A549 (cell line): ENCODE measurements at regions not wholly inside any gene's neighbourhood (a gene's known extent, or its start where the extent isn't known, plus 50 kb on each side); places are given as distances from the start of the nearest gene placed in this dataset.

Experiments used
- ATAC-seq, 2 experiments: fragments of 200-7000 bp in 1 of 2; fragments of >200 bp in 1 of 2; cut with Nextera tagmentation in 1 of 2; cut with Tn5 transposase in 1 of 2; 3 replicates each; pipeline versions ENCODE4 v1.8.0 to v1.9.1; 2018 to 2020; ENCODE audit warnings: mild to moderate bottlenecking in 1 of 2, moderate library complexity in 1 of 2
- CTCF ChIA-PET: fragments of 300-600 bp; sonication (Branson Sonifier 250); formaldehyde crosslinking; extraction: SDS; loops from one replicate; lab custom pipeline; 2021; ENCODE audit warnings: antibody characterized with exemption, inconsistent platforms; lab: Yijun Ruan, JAX
- POLR2A ChIA-PET: fragments of 350-600 bp; formaldehyde crosslinking; extraction: SDS; loops from one replicate; lab custom pipeline; 2021; ENCODE audit warnings: antibody characterized with exemption, inconsistent platforms; lab: Yijun Ruan, JAX
- DNase-seq, 2 experiments: peaks; one replicate each; pipeline versions ENCODE4 v3.0.0 to v3.0.0-alpha.2; 2011 to 2016; ENCODE audit warnings: low read depth in 1 of 2, low spot score in 1 of 2
- FAIRE-seq: peaks from 2 replicates; lab custom pipeline; 2011; peaks lifted over from hg19 to GRCh38; lab: Jason Lieb, UNC
- H3K27ac ChIP-seq, 2 experiments: fragments of >200 bp; sonication (Bioruptor Twin); formaldehyde crosslinking; 3 replicates each; pipeline ENCODE4 v1.5.1; 2016 to 2017
- H3K4me1 ChIP-seq: fragments of >200 bp; sonication (Bioruptor Twin); formaldehyde crosslinking; 3 replicates; pipeline ENCODE4 v1.6.1; 2016
- H3K4me2 ChIP-seq: fragments of >200 bp; sonication (Bioruptor Twin); formaldehyde crosslinking; 3 replicates; pipeline ENCODE4 v1.6.1; 2016
- H3K4me3 ChIP-seq: fragments of >200 bp; sonication (Bioruptor Twin); formaldehyde crosslinking; 3 replicates; pipeline ENCODE4 v1.5.1; 2016
- H3K9me3 ChIP-seq: fragments of >200 bp; sonication (Bioruptor Twin); formaldehyde crosslinking; 3 replicates; pipeline ENCODE4 v1.6.1; 2016
- CBX2 ChIP-seq: fragments of 200-600 bp; sonication (generic); IDR thresholded peaks from 2 replicates; pipeline ENCODE4 v1.6.1; 2016; ENCODE audit warnings: low read depth, mild to moderate bottlenecking, borderline replicate concordance
- CBX8 ChIP-seq: fragments of 200-600 bp; sonication (generic); IDR thresholded peaks from 2 replicates; pipeline ENCODE4 v1.6.1; 2016
- CEBPB ChIP-seq, 2 experiments: fragments of >200 bp in 1 of 2; sonication (Bioruptor Twin) in 1 of 2; formaldehyde crosslinking in 1 of 2; IDR thresholded peaks; 2 replicates each; pipeline ENCODE4 v1.6.1; 2012 to 2016
- CHD4 ChIP-seq: fragments of 200-600 bp; sonication (generic); IDR thresholded peaks from 2 replicates; pipeline ENCODE4 v1.6.1; 2016; ENCODE audit warnings: antibody characterized with exemption, mild to moderate bottlenecking, borderline replicate concordance
- EP300 ChIP-seq, 2 experiments: fragments of >200 bp; sonication (Bioruptor Twin); formaldehyde crosslinking; IDR thresholded peaks; 2 replicates in 1 of 2; 3 replicates in 1 of 2; pipeline ENCODE4 v1.6.1; 2016 to 2017
- FOSL2 ChIP-seq, 2 experiments: fragments of 450-650 bp in 1 of 2; fragments of >200 bp in 1 of 2; sonication (Bioruptor Twin) in 1 of 2; formaldehyde crosslinking; IDR thresholded peaks; 2 replicates each; pipeline versions ENCODE4 v1.5.0 to v1.6.1; 2016 to 2020; ENCODE audit warnings: mild to moderate bottlenecking in 1 of 2, moderate library complexity in 1 of 2
- GATA3 ChIP-seq: IDR thresholded peaks from 2 replicates; pipeline ENCODE4 v1.6.1; 2012; ENCODE audit warnings: borderline replicate concordance
- HMGXB4 ChIP-seq: fragments of 250-450 bp; sonication (Bioruptor Pico); IDR thresholded peaks from 2 replicates; pipeline ENCODE4 v1.5.0; 2021; ENCODE audit warnings: mild to moderate bottlenecking, moderate library complexity, borderline replicate concordance
- HOXB13 ChIP-seq: fragments of 250-450 bp; sonication (Bioruptor Pico); IDR thresholded peaks from 2 replicates; pipeline ENCODE4 v1.5.0; 2020; ENCODE audit warnings: low read depth, mild to moderate bottlenecking, moderate library complexity
- HOXB5 ChIP-seq: fragments of 250-450 bp; sonication (Bioruptor Pico); IDR thresholded peaks from 2 replicates; pipeline ENCODE4 v1.5.0; 2020; ENCODE audit warnings: mild to moderate bottlenecking, moderate library complexity
- JUN ChIP-seq, 2 experiments: fragments of >200 bp; sonication (Bioruptor Twin); formaldehyde crosslinking; IDR thresholded peaks; 2 replicates in 1 of 2; 3 replicates in 1 of 2; pipeline ENCODE4 v1.6.1; 2016 to 2017
- JUNB ChIP-seq: fragments of >200 bp; sonication (Bioruptor Twin); formaldehyde crosslinking; IDR thresholded peaks from 2 replicates; pipeline ENCODE4 v1.6.1; 2016
- KDM5A ChIP-seq: fragments of 200-600 bp; sonication (generic); IDR thresholded peaks from 2 replicates; pipeline ENCODE4 v1.6.1; 2016; ENCODE audit warnings: antibody characterized with exemption, mild to moderate bottlenecking
- MAX ChIP-seq: IDR thresholded peaks from 2 replicates; pipeline ENCODE4 v1.6.1; 2012
- NR3C1 ChIP-seq: fragments of >200 bp; sonication (Bioruptor Twin); formaldehyde crosslinking; IDR thresholded peaks from 3 replicates; pipeline ENCODE4 v1.6.1; 2017
- PHF8 ChIP-seq: fragments of 200-600 bp; sonication (generic); IDR thresholded peaks from 2 replicates; pipeline ENCODE4 v1.6.1; 2016; ENCODE audit warnings: low read depth, mild to moderate bottlenecking, antibody characterized with exemption, moderate library complexity, borderline replicate concordance
- POLR2AphosphoS2 ChIP-seq: conservative IDR thresholded peaks from 2 replicates; pipeline ENCODE4 v1.6.1; 2012; ENCODE audit warnings: low read length, improper control_type of control experiment, inconsistent platforms
- RAD21 ChIP-seq, 2 experiments: fragments of >200 bp in 1 of 2; sonication (Bioruptor Twin) in 1 of 2; formaldehyde crosslinking in 1 of 2; IDR thresholded peaks in 1 of 2; conservative IDR thresholded peaks in 1 of 2; 2 replicates in 1 of 2; 3 replicates in 1 of 2; pipeline ENCODE4 v1.6.1; 2012 to 2018; ENCODE audit warnings: inconsistent platforms in 1 of 2
- RARB ChIP-seq: fragments of 250-450 bp; sonication (Bioruptor Pico); IDR thresholded peaks from 2 replicates; pipeline ENCODE4 v1.8.0; 2021; ENCODE audit warnings: mild to moderate bottlenecking, moderate library complexity
- RCOR1 ChIP-seq: fragments of 150-350 bp; IDR thresholded peaks from 2 replicates; pipeline ENCODE4 v1.6.1; 2014; ENCODE audit warnings: antibody characterized with exemption, low read length, low read depth
- RFX5 ChIP-seq: fragments of 450-650 bp; IDR thresholded peaks from 2 replicates; pipeline ENCODE4 v1.7.1; 2014; ENCODE audit warnings: antibody characterized with exemption, mild to moderate bottlenecking, moderate library complexity
- SMC3 ChIP-seq: fragments of >200 bp; sonication (Bioruptor Twin); formaldehyde crosslinking; IDR thresholded peaks from 3 replicates; pipeline ENCODE4 v1.6.1; 2018; ENCODE audit warnings: inconsistent platforms
- TP53 ChIP-seq: fragments of 250-450 bp; sonication (Bioruptor Pico); IDR thresholded peaks from 2 replicates; pipeline ENCODE4 v1.5.0; 2021; ENCODE audit warnings: mild to moderate bottlenecking, moderate library complexity
- ZC3H11A ChIP-seq: fragments of 450-650 bp; IDR thresholded peaks from 2 replicates; pipeline ENCODE4 v1.6.1; 2014; ENCODE audit warnings: antibody characterized with exemption, mild to moderate bottlenecking
- ZSCAN20 ChIP-seq: fragments of 250-450 bp; sonication (Bioruptor Pico); IDR thresholded peaks from 2 replicates; pipeline ENCODE4 v1.8.0; 2022; ENCODE audit warnings: mild to moderate bottlenecking, moderate library complexity
- WGBS: methylation state at CpG from one replicate; pipeline ENCODE4 v1.1.6; 2017; ENCODE audit errors: missing lambda C conversion rate; 5-methylcytosine and 5-hydroxymethylcytosine counted together
- TF ChIP-seq, protein P1 (sequence below): fragments of >200 bp; sonication (Bioruptor Twin); formaldehyde crosslinking; IDR thresholded peaks from 2 replicates; pipeline ENCODE4 v1.6.1; 2016
- TF ChIP-seq, protein P2 (sequence below): fragments of 450-650 bp; IDR thresholded peaks from 2 replicates; pipeline ENCODE4 v1.6.1; 2014; ENCODE audit warnings: antibody characterized with exemption

DNA sequence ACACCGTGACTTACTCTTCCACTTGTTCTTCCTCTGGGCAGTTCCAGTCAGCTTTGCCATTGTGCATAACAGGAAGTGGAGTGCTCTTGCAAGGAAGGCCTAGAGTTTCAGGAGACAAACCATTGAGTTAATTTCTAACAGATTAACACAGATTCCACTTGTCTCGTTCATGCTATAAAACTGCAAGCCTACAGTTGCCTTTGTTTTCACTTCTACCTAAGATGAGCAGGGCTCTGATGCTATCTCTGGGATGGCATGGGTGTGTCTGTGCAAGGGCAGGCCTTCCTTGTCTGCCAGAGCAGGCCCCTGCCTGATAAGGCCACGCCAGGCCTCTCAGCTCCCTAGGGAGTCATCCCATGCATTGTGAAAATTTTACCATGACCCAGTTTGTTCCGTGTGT is 67.7 kb upstream of the PGRMC2 start (continued):
- TF ChIP-seq RFX5: no peak

- peak overlapping the region; percentile 95 to 97 for H3K27ac ChIP-seq
- ChIA-PET CTCF (interaction anchor here (1.1 to 1.3 kb wide), 2 partner anchors 26 to 73 kb away, joined by 3 to 5 read pairs; no protein-coding TSS in a partner anchor), POLR2A (interaction anchor here (1.0 to 2.0 kb wide), 3 partner anchors 32 to 67 kb away, joined by 3 to 16 read pairs (median 15); partner anchors contain the start of gene PGRMC2)
- TF ChIP-seq RARB (no peak), RAD21 (conservative IDR thresholded peaks at IDR 0.05 in 1 of 2, IDR thresholded peaks at IDR 0.05 in 1 of 2) (peak in 1 of 2 experiments; percentile 42; a peak in 3 of 5 replicates), JUN (IDR thresholded peaks at IDR 0.05) (peak; percentile 52 to 78; a peak in 4 of 5 replicates), HOXB5 (peak; percentile 46; the same call in 1 of the 2 replicates), EP300 (IDR thresholded peaks at IDR 0.05) (peak; percentile 79 to 88; a peak in 4 of 5 replicates), CEBPB (IDR thresholded peaks at IDR 0.05) (peak; percentile 51 to 67; a peak in 3 of 4 replicates), ZC3H11A (no peak), SMC3 (peak; percentile 13; the same call in 1 of the 3 replicates), RFX5 (no peak), JUNB (peak; percentile 71), NR3C1 (no peak), GATA3 (peak; percentile 55), FOSL2 (IDR thresholded peaks at IDR 0.05) (peak; percentile 48; the same call in 1 of the 2 replicates), FOSL2 (CRISPR knock-in tag; IDR thresholded peaks at IDR 0.05) (peak; percentile 58)
- TF ChIP-seq, protein P1, sequence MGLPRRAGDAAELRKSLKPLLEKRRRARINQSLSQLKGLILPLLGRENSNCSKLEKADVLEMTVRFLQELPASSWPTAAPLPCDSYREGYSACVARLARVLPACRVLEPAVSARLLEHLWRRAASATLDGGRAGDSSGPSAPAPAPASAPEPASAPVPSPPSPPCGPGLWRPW: peak; percentile 53; the same call in 1 of the 2 replicates
- TF ChIP-seq, protein P2, sequence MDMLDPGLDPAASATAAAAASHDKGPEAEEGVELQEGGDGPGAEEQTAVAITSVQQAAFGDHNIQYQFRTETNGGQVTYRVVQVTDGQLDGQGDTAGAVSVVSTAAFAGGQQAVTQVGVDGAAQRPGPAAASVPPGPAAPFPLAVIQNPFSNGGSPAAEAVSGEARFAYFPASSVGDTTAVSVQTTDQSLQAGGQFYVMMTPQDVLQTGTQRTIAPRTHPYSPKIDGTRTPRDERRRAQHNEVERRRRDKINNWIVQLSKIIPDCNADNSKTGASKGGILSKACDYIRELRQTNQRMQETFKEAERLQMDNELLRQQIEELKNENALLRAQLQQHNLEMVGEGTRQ: peak; percentile 19; the same call in 1 of the 2 replicates
- ATAC-seq: peak; percentile 80 to 84
- no peak for FAIRE-seq
- peaks cover 92% of the 10 kb centered on the region for H3K4me1 ChIP-seq
- WGBS: 2% methylated on average over 4 of the region's 4 CpGs
- peak; percentile 17 to 88 for DNase-seq
- no peak overlapping the region for H3K4me3 ChIP-seq
- no peaks in the 10 kb centered on the region for H3K9me3 ChIP-seq
- H3K4me2 ChIP-seq: peak overlapping the region; percentile 66
Measured at GRCh38 chr4:128354205-128354821, 66.7 kb upstream of the PGRMC2 start.

DNA sequence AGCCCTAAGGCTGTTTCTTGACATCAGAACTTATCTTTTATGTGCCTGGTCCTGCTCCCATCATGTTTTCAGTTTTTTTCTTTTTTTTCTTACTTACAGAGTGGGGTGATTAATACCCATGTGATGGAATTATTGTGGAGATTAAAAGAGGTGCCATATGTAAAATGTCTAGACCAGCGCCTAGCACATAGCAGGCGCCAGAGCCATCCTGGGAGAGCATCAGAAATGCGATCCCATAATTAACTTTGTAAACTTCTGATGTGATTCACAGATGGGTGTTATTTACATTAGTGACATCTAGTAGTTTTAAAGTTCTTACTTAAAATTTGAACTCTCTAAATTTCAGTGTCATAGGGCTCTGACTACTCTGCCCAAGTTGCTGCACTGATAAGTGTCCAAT is 66.2 kb upstream of the PGRMC2 start:
- peak overlapping the region; percentile 66 for H3K4me2 ChIP-seq
- no peak for FAIRE-seq
- no peak for TF ChIP-seq PHF8
- no peak for TF ChIP-seq FOSL2 (IDR thresholded peaks at IDR 0.05)
- TF ChIP-seq FOSL2 (CRISPR knock-in tag; IDR thresholded peaks at IDR 0.05): peak; percentile 43
- TF ChIP-seq CBX2: no peak
- TF ChIP-seq MAX: no peak
- no peak for TF ChIP-seq KDM5A
- TF ChIP-seq, all 56 proteins: peak for 1
- ChIA-PET POLR2A (interaction anchor here (1.0 to 2.0 kb wide), 3 partner anchors 31 to 67 kb away, joined by 3 to 16 read pairs (median 15); partner anchors contain the start of gene PGRMC2), CTCF (interaction anchor here (1.3 kb wide), 1 partner anchor 27 kb away, joined by 5 read pairs; no protein-coding TSS in a partner anchor)
- no peaks in the 10 kb centered on the region for H3K9me3 ChIP-seq
- ATAC-seq (peak in 1 of 2 experiments; percentile 15; a peak in 3 of 6 replicates), DNase-seq (no peak)
- no peak overlapping the region for H3K4me3 ChIP-seq
- H3K27ac ChIP-seq: peak overlapping the region; percentile 95 to 97
- peaks cover 92% of the 10 kb centered on the region for H3K4me1 ChIP-seq
- 48% methylated on average over 3 of the region's 3 CpGs for WGBS

- Histone ChIP-seq H3K4me2 (no peak overlapping the region), H3K4me3 (no peak overlapping the region), H3K27ac (peak overlapping the region; percentile 87 to 97), H3K4me1 (peaks cover 91% of the 10 kb centered on the region), H3K9me3 (no peaks in the 10 kb centered on the region)
- TF ChIP-seq CBX8 (no peak), CHD4 (no peak), HOXB13 (CRISPR knock-in tag) (no peak), TP53 (CRISPR knock-in tag) (no peak), RAD21 (conservative IDR thresholded peaks at IDR 0.05 in 1 of 2, IDR thresholded peaks at IDR 0.05 in 1 of 2) (no peak), FOSL2 (IDR thresholded peaks at IDR 0.05) (no peak), FOSL2 (CRISPR knock-in tag; IDR thresholded peaks at IDR 0.05) (no peak), POLR2AphosphoS2 (no peak), ZC3H11A (no peak), HMGXB4 (CRISPR knock-in tag) (no peak), RCOR1 (no peak), ZSCAN20 (no peak)
- TF ChIP-seq, protein P1: no peak
- POLR2A ChIA-PET: no interaction called here
- CTCF ChIA-PET: no interaction called here
- ATAC-seq: no peak
- 69% methylated on average over 1 of the region's 1 CpG for WGBS
- no peak for DNase-seq
- FAIRE-seq: no peak
Measured at GRCh38 chr4:128351502-128351901, 63.9 kb upstream of the PGRMC2 start.
